ENCODE measurements at regions not wholly inside any gene's neighbourhood (a gene's known extent, or its start where the extent isn't known, plus 50 kb on each side); places are given as distances from the start of the nearest gene placed in this dataset.

- SMC1A ChIA-PET (ENCODE audit: uncharacterized antibody, unreplicated experiment), result no interaction called here
- ATAC-seq (no peak), FAIRE-seq (no peak)
Observed at GRCh38 chr5:174427304-174427703, 297.1 kb upstream of the MSX2 start.

GRCh38 chr5:174428895-174429294 is 295.5 kb upstream of the MSX2 start:
- Histone ChIP-seq H3K4me1 (ENCODE audit: control insufficient read depth, insufficient read depth, low read length) (no peaks in the 10 kb centered on the region), H2AFZ (ENCODE audit: control insufficient read depth, low read depth, low read length) (no peak overlapping the region), H3K4me2 (ENCODE audit: control insufficient read depth, insufficient read depth) (no peak overlapping the region), H3K4me3 (no peak overlapping the region), H3K9ac (ENCODE audit: control insufficient read depth, insufficient read depth, low read length) (no peak overlapping the region), H3K9me3 (replicated peaks; ENCODE audit: control insufficient read depth, insufficient read depth, low read length) (no peaks in the 10 kb centered on the region; the same call in 2 of the 3 replicates), H3K27ac (ENCODE audit: control insufficient read depth, insufficient read depth) (no peak overlapping the region), H3K27me3 (replicated peaks in 1 of 2; ENCODE audit: control insufficient read depth in 2 of 2, insufficient read depth in 2 of 2, low read length in 1 of 2) (peaks cover 0 to 6% of the 10 kb centered on the region in 2 experiments; a peak in 2 of 4 replicates), H3K79me2 (ENCODE audit: control insufficient read depth, insufficient read depth, low read length) (no peaks in the 10 kb centered on the region), H4K20me1 (ENCODE audit: control insufficient read depth, insufficient read depth) (no peaks in the 10 kb centered on the region), H3K36me3 (ENCODE audit: control insufficient read depth in 2 of 2, insufficient read depth in 2 of 2, low read length in 1 of 2) (no peaks in the 10 kb centered on the region)
- POLR2A ChIA-PET, result interaction anchor here (0.5 kb wide), 1 partner anchor 59 kb away, joined by 5 read pairs; no protein-coding TSS in a partner anchor
- in situ Hi-C loops (cut with MboI) (no loop called here), intact Hi-C loops (cut with micrococcal nuclease; ENCODE audit: unreplicated experiment) (no loop called here)
- ATAC-seq (no peak), DNase-seq (ENCODE audit: low read depth, low spot score) (no peak), FAIRE-seq (no peak)
- CTCF ChIA-PET, result interaction anchor here (2.5 kb wide), 1 partner anchor 9 kb away, joined by 11 read pairs; no protein-coding TSS in a partner anchor
- BruUV-seq (replicated peaks), result no TSS peak
- TF ChIP-seq FOXK2 (IDR thresholded peaks at IDR 0.05) (no peak), PAX8 (IDR thresholded peaks at IDR 0.05) (no peak), SIN3A (IDR thresholded peaks at IDR 0.05; ENCODE audit: low read depth, low read length) (no peak), MAX (IDR thresholded peaks at IDR 0.05; ENCODE audit: low read depth, low read length) (no peak)
- RAD21 ChIA-PET (ENCODE audit: unreplicated experiment), result no interaction called here
- 52% methylated on average over 6 of the region's 6 CpGs for WGBS (ENCODE audit: insufficient coverage, insufficient replicate concordance, low lambda C conversion rate, missing lambda C conversion rate)
- SMC1A ChIA-PET (ENCODE audit: uncharacterized antibody, unreplicated experiment), result no interaction called here

More at GRCh38 chr5:174427304-174427703, 297.1 kb upstream of the MSX2 start:
- no peaks in the 10 kb centered on the region for H4K20me1 ChIP-seq (ENCODE audit: control insufficient read depth, insufficient read depth)
- TF ChIP-seq, protein P1, sequence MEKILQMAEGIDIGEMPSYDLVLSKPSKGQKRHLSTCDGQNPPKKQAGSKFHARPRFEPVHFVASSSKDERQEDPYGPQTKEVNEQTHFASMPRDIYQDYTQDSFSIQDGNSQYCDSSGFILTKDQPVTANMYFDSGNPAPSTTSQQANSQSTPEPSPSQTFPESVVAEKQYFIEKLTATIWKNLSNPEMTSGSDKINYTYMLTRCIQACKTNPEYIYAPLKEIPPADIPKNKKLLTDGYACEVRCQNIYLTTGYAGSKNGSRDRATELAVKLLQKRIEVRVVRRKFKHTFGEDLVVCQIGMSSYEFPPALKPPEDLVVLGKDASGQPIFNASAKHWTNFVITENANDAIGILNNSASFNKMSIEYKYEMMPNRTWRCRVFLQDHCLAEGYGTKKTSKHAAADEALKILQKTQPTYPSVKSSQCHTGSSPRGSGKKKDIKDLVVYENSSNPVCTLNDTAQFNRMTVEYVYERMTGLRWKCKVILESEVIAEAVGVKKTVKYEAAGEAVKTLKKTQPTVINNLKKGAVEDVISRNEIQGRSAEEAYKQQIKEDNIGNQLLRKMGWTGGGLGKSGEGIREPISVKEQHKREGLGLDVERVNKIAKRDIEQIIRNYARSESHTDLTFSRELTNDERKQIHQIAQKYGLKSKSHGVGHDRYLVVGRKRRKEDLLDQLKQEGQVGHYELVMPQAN (conservative IDR thresholded peaks at IDR 0.05), result no peak
- H3K79me2 ChIP-seq (ENCODE audit: control insufficient read depth, insufficient read depth, low read length), result no peaks in the 10 kb centered on the region
- no peaks in the 10 kb centered on the region for H3K4me1 ChIP-seq (ENCODE audit: control insufficient read depth, insufficient read depth, low read length)
- intact Hi-C loops (cut with micrococcal nuclease; ENCODE audit: unreplicated experiment) (no loop called here), in situ Hi-C loops (cut with MboI) (no loop called here)
- ChIA-PET RAD21 (ENCODE audit: unreplicated experiment) (no interaction called here), CTCF (interaction anchor here (0.6 kb wide), 1 partner anchor 312 kb away, joined by 4 read pairs; no protein-coding TSS in a partner anchor), POLR2A (no interaction called here)
- no peak overlapping the region for H3K27ac ChIP-seq (ENCODE audit: control insufficient read depth, insufficient read depth)
- BruUV-seq (replicated peaks), result no TSS peak
- 5% methylated on average over 5 of the region's 5 CpGs for WGBS (ENCODE audit: insufficient coverage, insufficient replicate concordance, low lambda C conversion rate, missing lambda C conversion rate)
- no peak for DNase-seq (ENCODE audit: low read depth, low spot score)
- no peak overlapping the region for H2AFZ ChIP-seq (ENCODE audit: control insufficient read depth, low read depth, low read length)
- H3K27me3 ChIP-seq (replicated peaks in 1 of 2; ENCODE audit: control insufficient read depth in 2 of 2, insufficient read depth in 2 of 2, low read length in 1 of 2), result peaks cover 0 to 8% of the 10 kb centered on the region in 2 experiments; a peak in 2 of 4 replicates
- H3K9ac ChIP-seq (ENCODE audit: control insufficient read depth, insufficient read depth, low read length), result no peak overlapping the region
- H3K4me2 ChIP-seq (ENCODE audit: control insufficient read depth, insufficient read depth), result no peak overlapping the region
- no peaks in the 10 kb centered on the region for H3K36me3 ChIP-seq (ENCODE audit: control insufficient read depth in 2 of 2, insufficient read depth in 2 of 2, low read length in 1 of 2)
- no peak overlapping the region for H3K4me3 ChIP-seq
- no peaks in the 10 kb centered on the region; the same call in 2 of the 3 replicates for H3K9me3 ChIP-seq (replicated peaks; ENCODE audit: control insufficient read depth, insufficient read depth, low read length)

Measured in GM12878 (cell line).